Activated CD4-positive, alpha-beta memory T cell treated with anti-CD3 and anti-CD28 coated beads for 36 hours (primary cell): ENCODE measurements at regions not wholly inside any gene's neighbourhood (a gene's known extent, or its start where the extent isn't known, plus 50 kb on each side); places are given as distances from the start of the nearest gene placed in this dataset.

Source experiments
- CTCF ChIA-PET: fragments of 350-600 bp; sonication (Branson Sonifier 250); formaldehyde crosslinking; loops from one replicate; lab custom pipeline; 2021; ENCODE audit warnings: antibody characterized with exemption, inconsistent platforms; lab: Charles Lee
- POLR2A ChIA-PET: fragments of 350-600 bp; sonication (Branson Sonifier 250); formaldehyde crosslinking; loops from one replicate; lab custom pipeline; 2021; ENCODE audit warnings: antibody characterized with exemption; lab: Charles Lee
- DNase-seq: peaks from one replicate; pipeline ENCODE4 v3.0.0-alpha.2; 2020
- H3K27ac Mint-ChIP-seq: one replicate; pipeline ENCODE4 v1.8.0; 2021; ENCODE audit warnings: mixed read lengths
- H3K27me3 Mint-ChIP-seq: one replicate; pipeline ENCODE4 v1.8.0; 2021; ENCODE audit warnings: mixed read lengths
- H3K36me3 Mint-ChIP-seq: one replicate; pipeline ENCODE4 v1.8.0; 2021; ENCODE audit warnings: mixed read lengths
- H3K4me1 Mint-ChIP-seq: one replicate; pipeline ENCODE4 v1.8.0; 2021; ENCODE audit warnings: low read depth, mixed read lengths
- H3K4me3 Mint-ChIP-seq: one replicate; pipeline ENCODE4 v1.8.0; 2021; ENCODE audit warnings: mild to moderate bottlenecking, mixed read lengths
- H3K9me3 Mint-ChIP-seq: one replicate; pipeline ENCODE4 v1.8.0; 2021; ENCODE audit warnings: mixed read lengths
- intact Hi-C: fragments of 100-400 bp; cut with micrococcal nuclease; formaldehyde crosslinking; loops from one replicate; pipeline ENCODE4 v1.15.1; 2023

- no peak for DNase-seq
- H3K9me3 Mint-ChIP-seq = peaks cover 24% of the 10 kb centered on the region
- intact Hi-C loops = no loop called here
- H3K27me3 Mint-ChIP-seq = no peaks in the 10 kb centered on the region
- ChIA-PET POLR2A (no interaction called here), CTCF (no interaction called here)
- no peaks in the 10 kb centered on the region for H3K36me3 Mint-ChIP-seq
- no peak overlapping the region for H3K4me3 Mint-ChIP-seq
- no peak overlapping the region for H3K27ac Mint-ChIP-seq
- H3K4me1 Mint-ChIP-seq = no peaks in the 10 kb centered on the region
Observed at GRCh38 chr16:61215605-61216004, 820.6 kb downstream of the CDH8 start.

- Mint-ChIP-seq H3K9me3 (peaks cover 26% of the 10 kb centered on the region), H3K27ac (no peak overlapping the region), H3K4me3 (no peak overlapping the region), H3K27me3 (no peaks in the 10 kb centered on the region), H3K4me1 (no peaks in the 10 kb centered on the region), H3K36me3 (no peaks in the 10 kb centered on the region)
- intact Hi-C loops = no loop called here
- ChIA-PET CTCF (no interaction called here), POLR2A (no interaction called here)
- no peak for DNase-seq
Observed at GRCh38 chr16:61214780-61215179, 821.5 kb downstream of the CDH8 start.

GRCh38 chr16:61210076-61210475, 826.2 kb downstream of the CDH8 start:
- no peak for DNase-seq
- Mint-ChIP-seq H3K27ac (no peak overlapping the region), H3K27me3 (no peaks in the 10 kb centered on the region), H3K4me1 (no peaks in the 10 kb centered on the region), H3K9me3 (peaks cover 45% of the 10 kb centered on the region), H3K4me3 (no peak overlapping the region), H3K36me3 (no peaks in the 10 kb centered on the region)
- ChIA-PET POLR2A (no interaction called here), CTCF (no interaction called here)
- intact Hi-C loops = no loop called here

- DNase-seq = no peak
- H3K9me3 Mint-ChIP-seq = peaks cover 29% of the 10 kb centered on the region
- H3K27me3 Mint-ChIP-seq = no peaks in the 10 kb centered on the region
- no peak overlapping the region for H3K4me3 Mint-ChIP-seq
- intact Hi-C loops = no loop called here
- no peaks in the 10 kb centered on the region for H3K36me3 Mint-ChIP-seq
- no peak overlapping the region for H3K27ac Mint-ChIP-seq
- H3K4me1 Mint-ChIP-seq = no peaks in the 10 kb centered on the region
- CTCF ChIA-PET = no interaction called here
- POLR2A ChIA-PET = no interaction called here
Observed at GRCh38 chr16:61195006-61195405, 841.2 kb downstream of the CDH8 start.

- Mint-ChIP-seq H3K27ac (no peak overlapping the region), H3K9me3 (peaks cover 33% of the 10 kb centered on the region), H3K27me3 (no peaks in the 10 kb centered on the region), H3K36me3 (no peaks in the 10 kb centered on the region), H3K4me3 (no peak overlapping the region), H3K4me1 (no peaks in the 10 kb centered on the region)
- DNase-seq = no peak
- ChIA-PET POLR2A (no interaction called here), CTCF (no interaction called here)
- intact Hi-C loops = no loop called here
Observed at GRCh38 chr16:61194573-61194972, 841.7 kb downstream of the CDH8 start.

- Mint-ChIP-seq H3K4me1 (no peaks in the 10 kb centered on the region), H3K9me3 (peaks cover 29% of the 10 kb centered on the region), H3K36me3 (no peaks in the 10 kb centered on the region), H3K27ac (no peak overlapping the region), H3K27me3 (no peaks in the 10 kb centered on the region), H3K4me3 (no peak overlapping the region)
- POLR2A ChIA-PET = no interaction called here
- intact Hi-C loops = no loop called here
- CTCF ChIA-PET = no interaction called here
- no peak for DNase-seq
Observed at GRCh38 chr16:61182391-61182790, 853.8 kb downstream of the CDH8 start.

GRCh38 chr16:61181982-61182381, 854.3 kb downstream of the CDH8 start:
- H3K36me3 Mint-ChIP-seq = no peaks in the 10 kb centered on the region
- H3K27ac Mint-ChIP-seq = no peak overlapping the region
- no peaks in the 10 kb centered on the region for H3K4me1 Mint-ChIP-seq
- H3K9me3 Mint-ChIP-seq = peaks cover 32% of the 10 kb centered on the region
- no peaks in the 10 kb centered on the region for H3K27me3 Mint-ChIP-seq
- ChIA-PET POLR2A (no interaction called here), CTCF (no interaction called here)
- no peak for DNase-seq
- intact Hi-C loops = no loop called here
- H3K4me3 Mint-ChIP-seq = no peak overlapping the region

- Mint-ChIP-seq H3K27ac (no peak overlapping the region), H3K9me3 (peaks cover 44% of the 10 kb centered on the region), H3K27me3 (no peaks in the 10 kb centered on the region), H3K4me3 (no peak overlapping the region), H3K36me3 (no peaks in the 10 kb centered on the region), H3K4me1 (no peaks in the 10 kb centered on the region)
- ChIA-PET POLR2A (no interaction called here), CTCF (no interaction called here)
- intact Hi-C loops = no loop called here
- no peak for DNase-seq
Observed at GRCh38 chr16:61179561-61179960, 856.7 kb downstream of the CDH8 start.

- ChIA-PET POLR2A (no interaction called here), CTCF (no interaction called here)
- intact Hi-C loops = no loop called here
- no peak overlapping the region for H3K4me3 Mint-ChIP-seq
- H3K36me3 Mint-ChIP-seq = no peaks in the 10 kb centered on the region
- no peak for DNase-seq
- peaks cover 32% of the 10 kb centered on the region for H3K9me3 Mint-ChIP-seq
- no peaks in the 10 kb centered on the region for H3K4me1 Mint-ChIP-seq
- no peak overlapping the region for H3K27ac Mint-ChIP-seq
- H3K27me3 Mint-ChIP-seq = no peaks in the 10 kb centered on the region
Observed at GRCh38 chr16:61165797-61166196, 870.4 kb downstream of the CDH8 start.

GRCh38 chr16:61150351-61150750, 885.9 kb downstream of the CDH8 start:
- no peaks in the 10 kb centered on the region for H3K4me1 Mint-ChIP-seq
- CTCF ChIA-PET = no interaction called here

GRCh38 chr16:61149709-61150108, 886.5 kb downstream of the CDH8 start:
- intact Hi-C loops = no loop called here
- ChIA-PET CTCF (no interaction called here), POLR2A (no interaction called here)
- no peaks in the 10 kb centered on the region for H3K4me1 Mint-ChIP-seq
- no peak overlapping the region for H3K4me3 Mint-ChIP-seq
- H3K9me3 Mint-ChIP-seq = peaks cover 37% of the 10 kb centered on the region
- H3K27ac Mint-ChIP-seq = no peak overlapping the region
- H3K27me3 Mint-ChIP-seq = no peaks in the 10 kb centered on the region
- no peaks in the 10 kb centered on the region for H3K36me3 Mint-ChIP-seq
- DNase-seq = no peak

More at GRCh38 chr16:61150351-61150750, 885.9 kb downstream of the CDH8 start:
- no peak overlapping the region for H3K27ac Mint-ChIP-seq
- no peaks in the 10 kb centered on the region for H3K36me3 Mint-ChIP-seq
- peaks cover 31% of the 10 kb centered on the region for H3K9me3 Mint-ChIP-seq
- DNase-seq = no peak
- POLR2A ChIA-PET = no interaction called here
- H3K4me3 Mint-ChIP-seq = no peak overlapping the region
- intact Hi-C loops = no loop called here
- no peaks in the 10 kb centered on the region for H3K27me3 Mint-ChIP-seq

- CTCF ChIA-PET = no interaction called here
Observed at GRCh38 chr16:61148930-61149329, 887.3 kb downstream of the CDH8 start.

GRCh38 chr16:61146429-61146828, 889.8 kb downstream of the CDH8 start:
- CTCF ChIA-PET = no interaction called here
- Mint-ChIP-seq H3K9me3 (peaks cover 59% of the 10 kb centered on the region), H3K36me3 (no peaks in the 10 kb centered on the region), H3K27me3 (no peaks in the 10 kb centered on the region), H3K27ac (no peak overlapping the region), H3K4me1 (no peaks in the 10 kb centered on the region), H3K4me3 (no peak overlapping the region)
- POLR2A ChIA-PET = no interaction called here
- no peak for DNase-seq
- intact Hi-C loops = no loop called here

More at GRCh38 chr16:61148930-61149329, 887.3 kb downstream of the CDH8 start:
- no peak for DNase-seq
- POLR2A ChIA-PET = no interaction called here
- peaks cover 45% of the 10 kb centered on the region for H3K9me3 Mint-ChIP-seq
- H3K4me3 Mint-ChIP-seq = no peak overlapping the region
- intact Hi-C loops = no loop called here
- H3K27ac Mint-ChIP-seq = no peak overlapping the region
- H3K36me3 Mint-ChIP-seq = no peaks in the 10 kb centered on the region
- H3K4me1 Mint-ChIP-seq = no peaks in the 10 kb centered on the region
- H3K27me3 Mint-ChIP-seq = no peaks in the 10 kb centered on the region

- Mint-ChIP-seq H3K9me3 (peaks cover 29% of the 10 kb centered on the region), H3K36me3 (no peaks in the 10 kb centered on the region), H3K27ac (no peak overlapping the region), H3K4me1 (no peaks in the 10 kb centered on the region), H3K4me3 (no peak overlapping the region), H3K27me3 (no peaks in the 10 kb centered on the region)
- intact Hi-C loops = no loop called here
- ChIA-PET POLR2A (no interaction called here), CTCF (no interaction called here)
- DNase-seq = no peak
Observed at GRCh38 chr16:61131447-61131846, 904.8 kb downstream of the CDH8 start.
